ENCODE measurements at regions not wholly inside any gene's neighbourhood (a gene's known extent, or its start where the extent isn't known, plus 50 kb on each side); places are given as distances from the start of the nearest gene placed in this dataset.

- Histone ChIP-seq H3K36me3 (ENCODE audit: control insufficient read depth in 1 of 2, insufficient read depth in 2 of 2, low read depth in 1 of 2, low read length in 2 of 2) (no peaks in the 10 kb centered on the region), H2BK12ac (ENCODE audit: low read length in 2 of 2) (no peak overlapping the region), H2AK5ac (ENCODE audit: low read length, severe bottlenecking) (no peak overlapping the region), H3K14ac (ENCODE audit: low read length in 2 of 2) (no peak overlapping the region), H3K23ac (ENCODE audit: low read length in 2 of 2) (no peak overlapping the region), H3K18ac (ENCODE audit: low read depth in 1 of 2, low read length in 2 of 2) (no peak overlapping the region), H3K9ac (ENCODE audit: low read length) (no peak overlapping the region), H3K9me3 (ENCODE audit: control insufficient read depth, low read length) (peaks cover 7% of the 10 kb centered on the region), H4K8ac (ENCODE audit: low read length) (no peak overlapping the region), H3K4ac (ENCODE audit: low read depth in 1 of 2, low read length in 2 of 2) (no peak overlapping the region), H2AFZ (ENCODE audit: low read depth, low read length) (no peak overlapping the region), H3K27me3 (ENCODE audit: control insufficient read depth in 1 of 2, insufficient read depth in 1 of 2, low read length in 2 of 2) (no peaks in the 10 kb centered on the region), H3K79me1 (replicated peaks; ENCODE audit: low read length, poor library complexity, severe bottlenecking) (no peaks in the 10 kb centered on the region), H3K4me3 (ENCODE audit: insufficient read depth in 1 of 2, low read depth in 1 of 2, low read length in 2 of 2) (no peak overlapping the region), H3K27ac (ENCODE audit: low read length, poor library complexity, severe bottlenecking) (no peak overlapping the region), H2BK120ac (ENCODE audit: low read depth, low read length) (no peak overlapping the region), H3K4me1 (ENCODE audit: control insufficient read depth, insufficient read depth, low read depth, low read length) (peaks cover 8% of the 10 kb centered on the region), H3K4me2 (ENCODE audit: low read length, poor library complexity, severe bottlenecking) (no peak overlapping the region), H2BK5ac (ENCODE audit: low read depth, low read length, poor library complexity, severe bottlenecking) (no peak overlapping the region), H2BK15ac (ENCODE audit: low read depth, poor library complexity, severe bottlenecking) (no peak overlapping the region), H4K91ac (ENCODE audit: low read length) (no peak overlapping the region)
- WGBS = 65% methylated on average over 3 of the region's 4 CpGs
- no peak for DNase-seq
Observed at GRCh38 chr7:155899596-155899995, 87.3 kb upstream of the SHH start.

DNA sequence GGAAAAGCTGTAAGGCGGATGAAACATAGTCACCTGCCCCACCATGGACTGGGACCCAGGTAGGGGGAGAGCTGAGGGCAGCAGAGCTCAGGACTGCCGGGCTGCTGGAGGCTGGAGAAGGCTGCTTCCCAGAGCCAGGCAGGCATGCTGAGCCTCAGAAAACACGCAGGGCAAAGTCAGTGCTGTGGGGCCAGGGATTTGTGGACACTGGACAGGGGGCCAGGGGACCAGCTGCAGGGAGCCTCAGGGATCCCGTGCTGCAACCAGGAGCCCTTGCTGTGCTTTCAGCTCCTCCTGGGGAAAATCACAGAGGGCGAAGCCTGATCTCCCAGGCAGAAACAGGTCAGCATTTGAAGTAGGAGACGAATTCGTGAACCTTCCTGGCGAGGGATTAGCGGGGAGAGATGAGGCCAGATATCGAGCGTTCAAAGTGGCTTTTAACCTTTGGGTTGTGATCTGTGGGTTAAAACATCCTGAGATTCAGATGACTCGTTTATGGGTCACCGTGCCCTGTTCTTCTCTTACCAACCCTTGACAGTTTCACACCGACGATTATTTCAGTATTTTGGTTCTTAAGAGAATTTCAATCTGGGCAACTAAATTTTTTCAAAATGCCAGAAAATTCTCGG is 85.6 kb upstream of the SHH start:
- Histone ChIP-seq H3K36me3 (ENCODE audit: control insufficient read depth in 1 of 2, insufficient read depth in 2 of 2, low read depth in 1 of 2, low read length in 2 of 2) (no peaks in the 10 kb centered on the region), H3K23ac (ENCODE audit: low read length in 2 of 2) (peak overlapping the region in 1 of 2 experiments; percentile 18), H2BK120ac (ENCODE audit: low read depth, low read length) (no peak overlapping the region), H3K79me1 (replicated peaks; ENCODE audit: low read length, poor library complexity, severe bottlenecking) (no peaks in the 10 kb centered on the region), H2BK15ac (ENCODE audit: low read depth, poor library complexity, severe bottlenecking) (no peak overlapping the region), H3K14ac (ENCODE audit: low read length in 2 of 2) (no peak overlapping the region), H3K9me3 (ENCODE audit: control insufficient read depth, low read length) (peaks cover 3% of the 10 kb centered on the region), H2BK5ac (ENCODE audit: low read depth, low read length, poor library complexity, severe bottlenecking) (no peak overlapping the region), H2AK5ac (ENCODE audit: low read length, severe bottlenecking) (no peak overlapping the region), H3K4me3 (ENCODE audit: insufficient read depth in 1 of 2, low read depth in 1 of 2, low read length in 2 of 2) (no peak overlapping the region), H2BK12ac (ENCODE audit: low read length in 2 of 2) (no peak overlapping the region), H3K9ac (ENCODE audit: low read length) (no peak overlapping the region), H4K8ac (ENCODE audit: low read length) (no peak overlapping the region), H3K4ac (ENCODE audit: low read depth in 1 of 2, low read length in 2 of 2) (no peak overlapping the region), H3K27me3 (ENCODE audit: control insufficient read depth in 1 of 2, insufficient read depth in 1 of 2, low read length in 2 of 2) (no peaks in the 10 kb centered on the region), H3K4me1 (ENCODE audit: control insufficient read depth, insufficient read depth, low read depth, low read length) (peaks cover 8% of the 10 kb centered on the region), H2AFZ (ENCODE audit: low read depth, low read length) (no peak overlapping the region), H3K27ac (ENCODE audit: low read length, poor library complexity, severe bottlenecking) (no peak overlapping the region), H3K18ac (ENCODE audit: low read depth in 1 of 2, low read length in 2 of 2) (no peak overlapping the region), H3K4me2 (ENCODE audit: low read length, poor library complexity, severe bottlenecking) (no peak overlapping the region), H4K91ac (ENCODE audit: low read length) (no peak overlapping the region)
- WGBS = 72% methylated on average over 16 of the region's 16 CpGs
- no peak for DNase-seq

DNA sequence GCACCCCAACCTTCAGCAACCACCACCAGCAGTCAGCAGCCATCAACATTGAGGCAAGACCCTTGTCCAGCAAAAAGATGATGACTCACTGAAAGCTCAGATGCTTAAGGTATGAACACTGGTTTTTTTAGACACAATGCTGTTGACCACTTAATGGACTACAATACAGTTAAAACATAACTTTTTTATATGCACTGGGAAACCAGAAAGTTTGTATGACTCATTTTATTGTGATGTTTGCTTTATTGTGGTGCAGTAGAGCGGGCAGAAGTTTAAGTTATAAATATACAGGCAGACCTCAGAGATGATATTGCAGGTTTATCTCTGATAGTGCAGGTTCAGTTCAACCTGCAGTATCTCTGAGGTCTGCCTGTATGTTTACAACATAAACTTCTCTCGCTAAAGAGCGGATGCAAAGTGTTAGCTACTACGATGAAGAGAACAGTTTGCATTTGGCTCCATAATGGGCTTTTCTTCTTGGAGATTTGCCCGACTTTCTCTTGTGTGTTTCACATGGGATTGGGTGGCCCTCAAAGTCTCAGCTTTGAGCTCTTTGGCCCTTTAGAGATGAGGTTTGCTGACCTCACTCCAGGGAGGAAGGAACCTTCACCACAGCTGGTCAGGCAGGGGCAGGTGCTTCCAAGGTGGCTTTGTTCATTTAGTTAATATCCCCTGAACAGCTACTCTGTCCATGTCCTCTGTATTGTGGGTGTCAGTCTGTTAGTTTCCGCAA is 84.4 kb upstream of the SHH start:
- no peak overlapping the region for H2BK5ac ChIP-seq (ENCODE audit: low read depth, low read length, poor library complexity, severe bottlenecking)
- H2AK5ac ChIP-seq (ENCODE audit: low read length, severe bottlenecking) = no peak overlapping the region
- no peaks in the 10 kb centered on the region for H3K36me3 ChIP-seq (ENCODE audit: control insufficient read depth in 1 of 2, insufficient read depth in 2 of 2, low read depth in 1 of 2, low read length in 2 of 2)
- no peak overlapping the region for H4K8ac ChIP-seq (ENCODE audit: low read length)
- no peak overlapping the region for H3K4ac ChIP-seq (ENCODE audit: low read depth in 1 of 2, low read length in 2 of 2)
- H3K79me1 ChIP-seq (replicated peaks; ENCODE audit: low read length, poor library complexity, severe bottlenecking) = no peaks in the 10 kb centered on the region
- no peak overlapping the region for H3K18ac ChIP-seq (ENCODE audit: low read depth in 1 of 2, low read length in 2 of 2)
- no peak overlapping the region for H2BK120ac ChIP-seq (ENCODE audit: low read depth, low read length)
- H3K9me3 ChIP-seq (ENCODE audit: control insufficient read depth, low read length) = peaks cover 3% of the 10 kb centered on the region
- H3K14ac ChIP-seq (ENCODE audit: low read length in 2 of 2) = no peak overlapping the region
- H4K91ac ChIP-seq (ENCODE audit: low read length) = no peak overlapping the region
- no peak overlapping the region for H3K9ac ChIP-seq (ENCODE audit: low read length)
- no peak overlapping the region for H3K23ac ChIP-seq (ENCODE audit: low read length in 2 of 2)
- H3K27me3 ChIP-seq (ENCODE audit: control insufficient read depth in 1 of 2, insufficient read depth in 1 of 2, low read length in 2 of 2) = no peaks in the 10 kb centered on the region
- 79% methylated on average over 6 of the region's 6 CpGs for WGBS
- no peak overlapping the region for H2AFZ ChIP-seq (ENCODE audit: low read depth, low read length)
- no peak overlapping the region for H3K27ac ChIP-seq (ENCODE audit: low read length, poor library complexity, severe bottlenecking)
- peaks cover 8% of the 10 kb centered on the region for H3K4me1 ChIP-seq (ENCODE audit: control insufficient read depth, insufficient read depth, low read depth, low read length)
- DNase-seq = no peak
- no peak overlapping the region for H3K4me3 ChIP-seq (ENCODE audit: insufficient read depth in 1 of 2, low read depth in 1 of 2, low read length in 2 of 2)
- no peak overlapping the region for H2BK12ac ChIP-seq (ENCODE audit: low read length in 2 of 2)
- no peak overlapping the region for H3K4me2 ChIP-seq (ENCODE audit: low read length, poor library complexity, severe bottlenecking)
- H2BK15ac ChIP-seq (ENCODE audit: low read depth, poor library complexity, severe bottlenecking) = no peak overlapping the region

DNA sequence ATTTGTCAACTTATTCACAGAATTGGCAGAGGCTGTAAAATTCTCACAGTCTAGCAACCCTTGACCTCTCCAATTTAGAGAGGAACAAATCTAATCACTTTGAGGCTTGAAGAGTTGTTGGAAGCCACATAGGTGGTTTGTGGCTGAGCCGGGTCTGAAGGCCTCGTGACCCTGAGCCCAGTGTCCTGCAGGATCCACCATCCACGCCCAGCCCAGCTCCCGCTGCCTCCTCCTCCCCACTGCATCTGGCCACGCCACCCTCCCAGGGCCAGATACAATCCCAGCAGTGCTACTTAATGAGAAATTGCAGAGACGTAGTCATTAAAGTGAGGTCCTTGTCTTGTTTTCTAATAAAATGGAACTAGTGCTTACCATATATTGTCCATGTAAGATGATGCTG is 81.4 kb upstream of the SHH start:
- H2AFZ ChIP-seq (ENCODE audit: low read depth, low read length) = no peak overlapping the region
- no peak overlapping the region for H3K9ac ChIP-seq (ENCODE audit: low read length)
- H3K4me3 ChIP-seq (ENCODE audit: insufficient read depth in 1 of 2, low read depth in 1 of 2, low read length in 2 of 2) = no peak overlapping the region
- H3K36me3 ChIP-seq (ENCODE audit: control insufficient read depth in 1 of 2, insufficient read depth in 2 of 2, low read depth in 1 of 2, low read length in 2 of 2) = no peaks in the 10 kb centered on the region
- no peak overlapping the region for H2BK15ac ChIP-seq (ENCODE audit: low read depth, poor library complexity, severe bottlenecking)
- no peak overlapping the region for H2BK120ac ChIP-seq (ENCODE audit: low read depth, low read length)
- no peak for DNase-seq
- no peak overlapping the region for H3K4me2 ChIP-seq (ENCODE audit: low read length, poor library complexity, severe bottlenecking)
- H2BK5ac ChIP-seq (ENCODE audit: low read depth, low read length, poor library complexity, severe bottlenecking) = no peak overlapping the region
- no peak overlapping the region for H3K4ac ChIP-seq (ENCODE audit: low read depth in 1 of 2, low read length in 2 of 2)
- H3K23ac ChIP-seq (ENCODE audit: low read length in 2 of 2) = no peak overlapping the region
- H2AK5ac ChIP-seq (ENCODE audit: low read length, severe bottlenecking) = no peak overlapping the region
- H3K18ac ChIP-seq (ENCODE audit: low read depth in 1 of 2, low read length in 2 of 2) = no peak overlapping the region
- WGBS = 65% methylated on average over 4 of the region's 6 CpGs
- no peak overlapping the region for H3K14ac ChIP-seq (ENCODE audit: low read length in 2 of 2)
- no peaks in the 10 kb centered on the region for H3K27me3 ChIP-seq (ENCODE audit: control insufficient read depth in 1 of 2, insufficient read depth in 1 of 2, low read length in 2 of 2)
- H3K79me1 ChIP-seq (replicated peaks; ENCODE audit: low read length, poor library complexity, severe bottlenecking) = no peaks in the 10 kb centered on the region
- peaks cover 8% of the 10 kb centered on the region for H3K4me1 ChIP-seq (ENCODE audit: control insufficient read depth, insufficient read depth, low read depth, low read length)
- H4K91ac ChIP-seq (ENCODE audit: low read length) = no peak overlapping the region
- H3K27ac ChIP-seq (ENCODE audit: low read length, poor library complexity, severe bottlenecking) = no peak overlapping the region
- no peak overlapping the region for H2BK12ac ChIP-seq (ENCODE audit: low read length in 2 of 2)
- no peaks in the 10 kb centered on the region for H3K9me3 ChIP-seq (ENCODE audit: control insufficient read depth, low read length)
- no peak overlapping the region for H4K8ac ChIP-seq (ENCODE audit: low read length)

All from mesenchymal stem cell (in vitro differentiated cells and primary cell).